Stimulated activated naive CD8-positive, alpha-beta T cell treated with anti-CD3 and anti-CD28 coated beads, Interleukin-15, amount 100 ng/mL, for 72 hours (primary cell): ENCODE measurements at regions not wholly inside any gene's neighbourhood (a gene's known extent, or its start where the extent isn't known, plus 50 kb on each side); places are given as distances from the start of the nearest gene placed in this dataset.

Experiments
- ATAC-seq: fragments of 150-1000 bp; cut with Tn5 transposase; 2 replicates; pipeline ENCODE4 v1.10.0; 2021; ENCODE audit warnings: mild to moderate bottlenecking, moderate library complexity
- DNase-seq, 2 donors: peaks; one replicate each; pipeline ENCODE4 v3.0.0; 2021 to 2022
- H3K27ac Mint-ChIP-seq, 2 donors: one replicate each; pipeline ENCODE4 v1.8.0; 2022; ENCODE audit warnings: mild to moderate bottlenecking in 2 of 2, mixed read lengths in 2 of 2, moderate library complexity in 2 of 2
- H3K27me3 Mint-ChIP-seq: one replicate; pipeline ENCODE4 v1.8.0; 2022; ENCODE audit warnings: mixed read lengths
- H3K4me1 Mint-ChIP-seq: one replicate; pipeline ENCODE4 v1.8.0; 2022; ENCODE audit warnings: mild to moderate bottlenecking, mixed read lengths
- H3K4me3 Mint-ChIP-seq, 2 donors: one replicate each; pipeline ENCODE4 v1.8.0; 2022; ENCODE audit warnings: mild to moderate bottlenecking in 2 of 2, mixed read lengths in 2 of 2, moderate library complexity in 1 of 2
- H3K9me3 Mint-ChIP-seq, 2 donors: one replicate each; pipeline ENCODE4 v1.8.0; 2022; ENCODE audit warnings: mixed read lengths in 2 of 2

DNA sequence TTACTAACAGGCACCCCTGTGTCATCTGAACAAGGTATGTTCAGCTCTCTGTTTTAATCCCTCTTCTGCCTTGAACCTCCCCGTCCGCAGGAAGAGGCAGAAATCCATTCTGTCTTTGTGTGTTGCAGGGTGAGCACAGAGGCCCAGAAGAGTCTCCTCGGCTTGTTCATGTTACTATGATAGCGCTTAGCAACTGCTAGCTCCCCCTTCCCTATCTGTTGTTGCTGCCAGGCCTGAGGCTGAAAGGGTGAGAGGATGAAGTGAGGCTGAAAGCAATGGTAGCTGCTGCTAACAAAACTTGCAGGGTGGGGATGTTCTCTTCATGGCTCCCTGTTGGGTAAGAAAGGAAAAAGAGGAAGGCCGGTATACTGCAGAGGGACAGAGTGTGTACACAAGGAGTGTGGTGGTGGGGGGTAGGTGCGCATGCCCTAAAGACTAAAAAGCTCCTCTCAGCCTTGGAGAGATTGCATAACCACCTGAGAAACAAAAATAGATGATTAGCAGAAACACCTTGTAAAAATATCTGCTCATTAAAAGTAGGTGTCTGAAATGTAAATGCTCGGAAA, 55.2 kb upstream of the CITED2 start:
- H3K4me3 Mint-ChIP-seq = no peak overlapping the region
- H3K9me3 Mint-ChIP-seq = peaks cover 10 to 18% of the 10 kb centered on the region in 2 donors
- DNase-seq = no peak
- ATAC-seq = no peak
- no peaks in the 10 kb centered on the region for H3K4me1 Mint-ChIP-seq
- H3K27me3 Mint-ChIP-seq = peaks cover 28% of the 10 kb centered on the region
- H3K27ac Mint-ChIP-seq = peak overlapping the region in 1 of 2 donors; percentile 37

DNA sequence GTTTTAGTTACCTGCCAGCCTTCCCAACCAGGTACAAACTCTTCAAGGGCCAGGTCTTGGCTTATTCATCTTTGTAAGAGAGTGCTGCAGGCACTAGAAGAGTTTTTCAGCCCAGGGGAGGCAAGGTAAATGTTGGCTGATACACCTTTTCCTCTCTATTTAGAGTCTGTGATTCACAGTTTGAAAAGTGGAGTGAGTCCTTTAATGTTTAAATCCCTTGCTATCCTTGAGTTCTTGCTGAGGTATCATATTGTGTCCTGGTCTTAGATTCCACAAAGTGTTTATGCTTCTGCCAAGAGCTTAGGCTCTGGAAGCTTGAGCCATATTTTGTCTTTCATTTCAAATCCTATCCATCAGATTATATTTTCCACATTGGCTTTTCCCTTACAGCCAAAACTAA, 52.8 kb upstream of the CITED2 start:
- no peak for ATAC-seq
- peaks cover 5 to 11% of the 10 kb centered on the region in 2 donors for H3K9me3 Mint-ChIP-seq
- H3K4me1 Mint-ChIP-seq = no peaks in the 10 kb centered on the region
- H3K27ac Mint-ChIP-seq = no peak overlapping the region
- peaks cover 28% of the 10 kb centered on the region for H3K27me3 Mint-ChIP-seq
- H3K4me3 Mint-ChIP-seq = no peak overlapping the region
- DNase-seq = no peak

DNA sequence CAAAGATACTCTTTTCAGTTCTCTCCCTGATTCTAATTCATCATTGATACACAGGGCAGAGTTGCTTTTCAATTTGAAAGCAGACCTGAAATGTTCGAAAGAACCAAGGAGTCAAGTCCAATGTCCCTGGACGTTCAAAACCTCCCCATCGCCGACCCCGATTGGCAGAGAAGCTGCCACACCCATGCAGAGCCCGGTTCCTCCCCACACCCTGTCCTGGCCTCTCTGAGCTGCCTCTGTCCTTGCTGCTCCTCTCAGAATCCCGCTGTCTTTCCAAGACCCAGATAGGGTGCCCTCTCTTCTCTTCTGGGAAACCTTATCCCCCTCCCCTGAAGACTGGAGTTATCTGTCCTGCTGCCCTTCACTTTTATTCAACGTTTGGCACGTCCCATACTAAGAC, 52.3 kb upstream of the CITED2 start:
- no peak for DNase-seq
- Mint-ChIP-seq H3K4me3 (no peak overlapping the region), H3K27me3 (peaks cover 28% of the 10 kb centered on the region), H3K27ac (no peak overlapping the region), H3K4me1 (no peaks in the 10 kb centered on the region), H3K9me3 (peaks cover under 1 to 7% of the 10 kb centered on the region in 2 donors)
- no peak for ATAC-seq

DNA sequence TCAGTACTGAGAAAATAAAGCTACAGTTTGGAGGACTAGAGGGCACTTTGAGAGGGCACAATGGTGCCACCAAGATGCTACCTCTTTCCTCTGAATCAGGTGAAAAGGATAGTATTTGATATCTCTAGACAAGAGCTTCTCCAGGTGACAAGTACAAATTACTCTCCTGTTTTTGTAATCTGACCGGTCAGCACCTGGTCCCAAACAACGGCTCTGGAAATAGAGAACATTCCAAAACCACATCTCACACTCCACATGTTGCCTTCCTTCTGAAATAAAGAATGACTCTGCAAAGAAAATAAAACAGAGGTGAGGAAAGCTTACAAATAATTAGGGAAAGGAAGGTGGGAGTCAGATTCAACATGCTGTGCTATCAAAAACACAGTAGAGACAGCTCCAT, 51.3 kb upstream of the CITED2 start:
- H3K27ac Mint-ChIP-seq = no peak overlapping the region
- DNase-seq (no peak), ATAC-seq (no peak)
- no peaks in the 10 kb centered on the region for H3K9me3 Mint-ChIP-seq
- H3K27me3 Mint-ChIP-seq = peaks cover 28% of the 10 kb centered on the region
- no peaks in the 10 kb centered on the region for H3K4me1 Mint-ChIP-seq
- H3K4me3 Mint-ChIP-seq = no peak overlapping the region

DNA sequence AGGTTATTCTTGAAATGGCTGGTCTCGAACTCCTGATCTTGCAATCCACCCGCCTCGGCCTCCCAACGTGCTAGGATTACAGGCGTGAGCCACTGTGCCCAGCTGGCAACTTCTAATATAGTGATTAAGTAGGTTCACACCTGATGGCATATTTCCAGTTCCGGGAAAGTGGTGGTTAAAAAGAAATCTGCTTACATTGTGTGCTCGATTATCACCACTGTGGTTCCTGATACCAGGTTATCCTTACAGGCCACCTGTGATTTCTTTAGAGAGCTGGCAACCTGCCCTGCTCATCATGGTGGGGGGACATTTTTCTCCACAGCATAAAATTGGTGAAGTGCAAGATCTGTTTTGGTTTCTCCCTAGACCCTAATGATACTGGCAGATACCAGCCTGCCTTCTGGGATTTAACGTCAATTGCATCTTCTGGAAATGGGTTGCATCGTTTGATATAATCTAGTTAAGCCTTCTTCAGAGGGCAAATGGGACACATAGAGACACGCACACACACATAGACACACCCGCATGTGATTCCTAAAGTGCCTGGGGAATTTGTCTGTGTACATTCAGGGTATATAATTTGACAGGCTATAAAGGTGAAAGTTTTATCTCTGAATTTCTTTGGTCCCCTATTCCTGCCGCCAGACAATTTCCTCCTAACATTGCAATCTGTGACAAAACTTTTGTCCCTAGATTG, 49.7 kb upstream of the CITED2 start:
- no peak overlapping the region for H3K27ac Mint-ChIP-seq
- H3K4me1 Mint-ChIP-seq = no peaks in the 10 kb centered on the region
- H3K9me3 Mint-ChIP-seq = no peaks in the 10 kb centered on the region
- H3K27me3 Mint-ChIP-seq = peaks cover 22% of the 10 kb centered on the region
- H3K4me3 Mint-ChIP-seq = no peak overlapping the region
- DNase-seq = no peak
- no peak for ATAC-seq
